ENCODE measurements at regions not wholly inside any gene's neighbourhood (a gene's known extent, or its start where the extent isn't known, plus 50 kb on each side); places are given as distances from the start of the nearest gene placed in this dataset.

- TF ChIP-seq CTCF (conservative IDR thresholded peaks at IDR 0.05 in 1 of 2, IDR thresholded peaks at IDR 0.05 in 1 of 2; ENCODE audit: low read depth in 1 of 2, low read length in 2 of 2) (peak; percentile 75 to 82), EZH2 (IDR thresholded peaks at IDR 0.05; ENCODE audit: low read length, missing control alignments) (no peak)
- Histone ChIP-seq H3K36me3 (ENCODE audit: control insufficient read depth, insufficient read depth, low read length) (no peaks in the 10 kb centered on the region), H3K4me3 (replicated peaks in 1 of 4; ENCODE audit: control extremely low read depth in 1 of 4, insufficient read depth in 1 of 4, low read depth in 3 of 4, low read length in 4 of 4) (no peak overlapping the region), H3K4me2 (ENCODE audit: extremely low read depth, insufficient read depth, low read length) (no peak overlapping the region), H3K27me3 (ENCODE audit: control insufficient read depth, insufficient read depth, low read length) (no peaks in the 10 kb centered on the region), H3K9ac (ENCODE audit: insufficient read depth, low read length) (no peak overlapping the region), H3K79me2 (ENCODE audit: control insufficient read depth, insufficient read depth, low read length) (no peaks in the 10 kb centered on the region), H2AFZ (ENCODE audit: low read length) (no peak overlapping the region), H3K4me1 (ENCODE audit: control insufficient read depth, extremely low read depth, insufficient read depth, low read length) (no peaks in the 10 kb centered on the region), H3K9me3 (ENCODE audit: control insufficient read depth, insufficient read depth, low read depth, low read length) (no peaks in the 10 kb centered on the region), H4K20me1 (ENCODE audit: control insufficient read depth, extremely low read depth, insufficient read depth, low read length) (no peaks in the 10 kb centered on the region), H3K27ac (ENCODE audit: insufficient read depth, low read length) (no peak overlapping the region)
- DNase-seq (ENCODE audit: low read depth in 2 of 2) = peak; percentile 27 to 62
Measured at GRCh38 chr17:33674685-33675084, 381.6 kb upstream of the ASIC2 start.

DNA sequence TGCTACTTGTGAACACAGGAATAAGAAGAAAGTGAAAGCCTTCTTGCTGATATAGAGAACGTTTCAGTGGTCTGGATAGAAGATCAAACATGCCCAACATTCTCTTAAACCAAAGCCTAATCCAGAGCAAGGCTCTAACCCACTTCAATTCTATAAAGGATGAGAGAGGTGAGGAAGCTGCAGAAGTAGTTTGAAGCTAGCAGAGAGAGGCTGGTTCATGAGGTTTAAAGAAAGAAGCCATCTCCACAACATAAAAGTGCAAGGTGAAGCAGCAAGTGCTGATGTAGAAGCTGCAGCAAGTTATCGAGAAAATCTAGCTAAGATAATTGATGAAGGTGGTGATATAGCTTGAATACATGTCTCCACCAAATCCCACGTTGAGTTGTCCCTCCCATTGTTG is 383.3 kb upstream of the ASIC2 start:
- no peak for DNase-seq (ENCODE audit: low read depth in 2 of 2)
- Histone ChIP-seq H3K27me3 (ENCODE audit: control insufficient read depth, insufficient read depth, low read length) (no peaks in the 10 kb centered on the region), H3K4me1 (ENCODE audit: control insufficient read depth, extremely low read depth, insufficient read depth, low read length) (no peaks in the 10 kb centered on the region), H3K79me2 (ENCODE audit: control insufficient read depth, insufficient read depth, low read length) (no peaks in the 10 kb centered on the region), H3K9me3 (ENCODE audit: control insufficient read depth, insufficient read depth, low read depth, low read length) (no peaks in the 10 kb centered on the region), H3K4me3 (replicated peaks in 1 of 4; ENCODE audit: control extremely low read depth in 1 of 4, insufficient read depth in 1 of 4, low read depth in 3 of 4, low read length in 4 of 4) (no peak overlapping the region), H3K36me3 (ENCODE audit: control insufficient read depth, insufficient read depth, low read length) (no peaks in the 10 kb centered on the region), H4K20me1 (ENCODE audit: control insufficient read depth, extremely low read depth, insufficient read depth, low read length) (no peaks in the 10 kb centered on the region), H3K9ac (ENCODE audit: insufficient read depth, low read length) (no peak overlapping the region), H2AFZ (ENCODE audit: low read length) (no peak overlapping the region), H3K4me2 (ENCODE audit: extremely low read depth, insufficient read depth, low read length) (no peak overlapping the region), H3K27ac (ENCODE audit: insufficient read depth, low read length) (no peak overlapping the region)
- TF ChIP-seq EZH2 (IDR thresholded peaks at IDR 0.05; ENCODE audit: low read length, missing control alignments) = no peak
- TF ChIP-seq CTCF (conservative IDR thresholded peaks at IDR 0.05 in 1 of 2, IDR thresholded peaks at IDR 0.05 in 1 of 2; ENCODE audit: low read depth in 1 of 2, low read length in 2 of 2) = no peak

DNA sequence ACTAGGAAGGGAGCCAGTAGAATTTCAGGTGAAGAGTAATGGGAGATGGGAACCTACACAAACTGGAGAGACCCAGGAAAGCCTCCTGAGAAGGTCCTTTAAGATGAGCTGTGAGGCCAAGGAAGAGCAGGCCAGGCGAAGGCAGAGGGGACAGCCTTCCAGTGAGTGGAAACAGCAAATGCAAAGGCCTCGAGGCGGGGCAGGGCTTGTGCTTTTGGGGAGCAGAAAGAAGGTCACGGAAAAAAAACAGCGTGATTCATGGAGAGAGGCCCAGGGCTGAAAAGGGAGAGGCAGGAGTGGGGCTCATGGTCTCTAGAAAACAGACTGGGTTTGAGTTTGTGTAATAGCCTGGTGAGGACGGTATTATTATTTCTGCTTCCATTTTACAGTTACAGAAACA is 386.5 kb upstream of the ASIC2 start:
- no peaks in the 10 kb centered on the region for H4K20me1 ChIP-seq (ENCODE audit: control insufficient read depth, extremely low read depth, insufficient read depth, low read length)
- TF ChIP-seq CTCF (conservative IDR thresholded peaks at IDR 0.05 in 1 of 2, IDR thresholded peaks at IDR 0.05 in 1 of 2; ENCODE audit: low read depth in 1 of 2, low read length in 2 of 2) (no peak), EZH2 (IDR thresholded peaks at IDR 0.05; ENCODE audit: low read length, missing control alignments) (no peak)
- DNase-seq (ENCODE audit: low read depth in 2 of 2) = no peak
- H2AFZ ChIP-seq (ENCODE audit: low read length) = no peak overlapping the region
- no peak overlapping the region for H3K9ac ChIP-seq (ENCODE audit: insufficient read depth, low read length)
- H3K4me2 ChIP-seq (ENCODE audit: extremely low read depth, insufficient read depth, low read length) = no peak overlapping the region
- no peak overlapping the region for H3K27ac ChIP-seq (ENCODE audit: insufficient read depth, low read length)
- H3K36me3 ChIP-seq (ENCODE audit: control insufficient read depth, insufficient read depth, low read length) = no peaks in the 10 kb centered on the region
- H3K79me2 ChIP-seq (ENCODE audit: control insufficient read depth, insufficient read depth, low read length) = no peaks in the 10 kb centered on the region
- H3K4me1 ChIP-seq (ENCODE audit: control insufficient read depth, extremely low read depth, insufficient read depth, low read length) = no peaks in the 10 kb centered on the region
- H3K9me3 ChIP-seq (ENCODE audit: control insufficient read depth, insufficient read depth, low read depth, low read length) = no peaks in the 10 kb centered on the region
- H3K27me3 ChIP-seq (ENCODE audit: control insufficient read depth, insufficient read depth, low read length) = no peaks in the 10 kb centered on the region
- H3K4me3 ChIP-seq (replicated peaks in 1 of 4; ENCODE audit: control extremely low read depth in 1 of 4, insufficient read depth in 1 of 4, low read depth in 3 of 4, low read length in 4 of 4) = no peak overlapping the region

Data from fibroblast of lung (primary cell).